OCI-LY3 (cell line): ENCODE measurements at regions not wholly inside any gene's neighbourhood (a gene's known extent, or its start where the extent isn't known, plus 50 kb on each side); places are given as distances from the start of the nearest gene placed in this dataset.

Source experiments
- CTCF ChIP-seq: fragments of 200-600, 300-600 bp; sonication (generic); IDR thresholded peaks from 2 replicates; pipeline ENCODE4 v1.5.1; 2014; ENCODE audit warnings: antibody characterized with exemption, low read length, low read depth
- EZH2phosphoT487 ChIP-seq: fragments of 200-600 bp; shearing (Covaris generic); IDR thresholded peaks from 2 replicates; pipeline ENCODE4 v1.6.1; 2018; ENCODE audit warnings: antibody characterized with exemption, mixed run types, low read depth

GRCh38 chr6:84897988-84898594 lies 133.7 kb upstream of the TBX18 start:
- TF ChIP-seq CTCF, result no peak
- no peak for TF ChIP-seq EZH2phosphoT487
